Spleen (tissue), 11 donors: ENCODE measurements at regions not wholly inside any gene's neighbourhood (a gene's known extent, or its start where the extent isn't known, plus 50 kb on each side); places are given as distances from the start of the nearest gene placed in this dataset.

Source experiments
- DNase-seq: peaks from one replicate; pipeline ENCODE4 v3.0.0-alpha.2; 2020
- H3K27ac ChIP-seq, 8 donors: fragments of 200-600 bp; sonication (generic) in 7 of 8; 1 replicate in 4 of 8; 2 replicates in 4 of 8; pipeline versions ENCODE4 v1.5.0 to v1.8.0; 2016 to 2021; ENCODE audit warnings: inconsistent platforms in 4 of 8, mild to moderate bottlenecking in 4 of 8, moderate library complexity in 1 of 8
- H3K27me3 ChIP-seq, 7 donors: fragments of 200-600 bp; sonication (generic) in 6 of 7; replicated peaks in 1 of 7; 1 replicate in 4 of 7; 2 replicates in 3 of 7; pipeline versions ENCODE4 v1.5.0 to v1.8.0; 2016 to 2021; ENCODE audit warnings: inconsistent platforms in 3 of 7, mild to moderate bottlenecking in 1 of 7
- H3K36me3 ChIP-seq, 6 donors: fragments of 200-600 bp; sonication (generic) in 5 of 6; 1 replicate in 4 of 6; 2 replicates in 2 of 6; pipeline versions ENCODE4 v1.5.0 to v1.8.0; 2016 to 2021; ENCODE audit warnings: inconsistent platforms in 2 of 6
- H3K4me1 ChIP-seq, 6 donors: fragments of 200-600 bp; sonication (generic) in 5 of 6; 1 replicate in 3 of 6; 2 replicates in 3 of 6; pipeline versions ENCODE4 v1.5.0 to v1.8.0; 2016 to 2021; ENCODE audit warnings: inconsistent platforms in 3 of 6
- H3K4me3 ChIP-seq, 8 donors: fragments of 200-600 bp; sonication (generic) in 7 of 8; 1 replicate in 4 of 8; 2 replicates in 4 of 8; pipeline versions ENCODE4 v1.5.0 to v1.8.0; 2016 to 2021; ENCODE audit warnings: inconsistent platforms in 4 of 8, mild to moderate bottlenecking in 4 of 8, moderate library complexity in 2 of 8
- H3K9me3 ChIP-seq, 8 donors: fragments of 200-600 bp; sonication (generic) in 7 of 8; 1 replicate in 4 of 8; 2 replicates in 4 of 8; pipeline versions ENCODE4 v1.5.0 to v1.8.0; 2016 to 2021; ENCODE audit warnings: inconsistent platforms in 4 of 8
- CTCF ChIP-seq, 11 experiments: fragments of 200-600 bp in 7 of 11; fragments of 450-650 bp in 4 of 11; sonication (generic) in 4 of 11; IDR thresholded peaks in 8 of 11; conservative IDR thresholded peaks in 3 of 11; 1 replicate in 7 of 11; 2 replicates in 4 of 11; pipeline versions ENCODE4 v1.4.0 to v1.8.0; 2016 to 2021; ENCODE audit warnings: antibody characterized with exemption in 11 of 11, inconsistent platforms in 4 of 11, mild to moderate bottlenecking in 1 of 11
- POLR2A ChIP-seq, 3 donors: fragments of 450-650 bp; IDR thresholded peaks; one replicate each; pipeline ENCODE4 v1.5.1; 2017; ENCODE audit warnings: antibody characterized with exemption in 3 of 3, mild to moderate bottlenecking in 1 of 3
- POLR2AphosphoS5 ChIP-seq, 3 donors: sonication (generic); formaldehyde crosslinking; IDR thresholded peaks; one replicate each; pipeline ENCODE4 v1.5.1; 2017; ENCODE audit warnings: antibody characterized with exemption in 3 of 3
- WGBS, 5 donors: extraction: QIAGEN DNeasy Blood & Tissue Kit in 3 of 5; methylation state at CpG; one replicate each; pipeline versions ENCODE4 v1.1.5 to v1.1.7; 2013 to 2018; 5-methylcytosine and 5-hydroxymethylcytosine counted together
- intact Hi-C: fragments of 100-400 bp; cut with DNase I; formaldehyde crosslinking; loops from one replicate; pipeline ENCODE4 v1.15.0; 2023; ENCODE audit warnings: low total_unique reads
- donor health status: healthy with polysubstance abuse.
- donor health status: DM: no; HTN: no; CAD: no; lungs with moderate emphysema.
- donor health status: DM: no; HTN: no; CAD: no.
- donor health status: Bipolar disorder and iron deficiency.
- donor health status: healthy.
- donor health status: DM: no; HTN: no; CAD: no.
- donor health status: DM: yes; HTN: yes; CAD: no.

- WGBS, 5 donors = 68 to 79% (median 74%) methylated on average over 1 of the region's 1 CpG
- no peak for TF ChIP-seq POLR2AphosphoS5 (IDR thresholded peaks at IDR 0.05)
- TF ChIP-seq CTCF (IDR thresholded peaks at IDR 0.05 in 8 of 11, conservative IDR thresholded peaks at IDR 0.05 in 3 of 11) = no peak
- TF ChIP-seq POLR2A (IDR thresholded peaks at IDR 0.05) = no peak
- H3K9me3 ChIP-seq = peaks cover 0 to 28% (median 9%) of the 10 kb centered on the region in 8 donors
- intact Hi-C loops = no loop called here
- H3K4me1 ChIP-seq = no peaks in the 10 kb centered on the region
- DNase-seq = no peak
- H3K36me3 ChIP-seq = no peaks in the 10 kb centered on the region
- no peak overlapping the region for H3K4me3 ChIP-seq
- no peak overlapping the region for H3K27ac ChIP-seq
- peaks cover 0 to 10% (median 0%) of the 10 kb centered on the region in 7 donors for H3K27me3 ChIP-seq
Measured at GRCh38 chr9:27743490-27743889, 170.2 kb upstream of the C9orf72 start.

GRCh38 chr9:27747450-27747849 lies 174.2 kb upstream of the C9orf72 start:
- TF ChIP-seq POLR2AphosphoS5 (IDR thresholded peaks at IDR 0.05) (no peak), POLR2A (IDR thresholded peaks at IDR 0.05) (no peak), CTCF (IDR thresholded peaks at IDR 0.05 in 8 of 11, conservative IDR thresholded peaks at IDR 0.05 in 3 of 11) (no peak)
- Histone ChIP-seq H3K27ac (no peak overlapping the region), H3K27me3 (peaks cover 0 to under 1% (median 0%) of the 10 kb centered on the region in 7 donors), H3K4me3 (no peak overlapping the region), H3K4me1 (no peaks in the 10 kb centered on the region), H3K36me3 (no peaks in the 10 kb centered on the region), H3K9me3 (no peaks in the 10 kb centered on the region)
- WGBS, 5 donors = 40 to 66% (median 50%) methylated on average over 1 of the region's 1 CpG
- DNase-seq = no peak
- intact Hi-C loops = no loop called here

GRCh38 chr9:27749838-27750237 lies 176.6 kb upstream of the C9orf72 start:
- no peaks in the 10 kb centered on the region for H3K9me3 ChIP-seq
- no peaks in the 10 kb centered on the region for H3K27me3 ChIP-seq
- 51 to 71% (median 67%) methylated on average over 2 of the region's 2 CpGs for WGBS, 5 donors
- no peaks in the 10 kb centered on the region for H3K36me3 ChIP-seq
- TF ChIP-seq POLR2AphosphoS5 (IDR thresholded peaks at IDR 0.05) = no peak
- TF ChIP-seq POLR2A (IDR thresholded peaks at IDR 0.05) = no peak
- no peak for TF ChIP-seq CTCF (IDR thresholded peaks at IDR 0.05 in 8 of 11, conservative IDR thresholded peaks at IDR 0.05 in 3 of 11)
- H3K27ac ChIP-seq = no peak overlapping the region
- no peak for DNase-seq
- no peaks in the 10 kb centered on the region for H3K4me1 ChIP-seq
- intact Hi-C loops = no loop called here
- H3K4me3 ChIP-seq = no peak overlapping the region

GRCh38 chr9:27750566-27750965 lies 177.3 kb upstream of the C9orf72 start:
- H3K27ac ChIP-seq = no peak overlapping the region
- H3K4me1 ChIP-seq = no peaks in the 10 kb centered on the region
- H3K4me3 ChIP-seq = no peak overlapping the region
- H3K27me3 ChIP-seq = no peaks in the 10 kb centered on the region
- 70 to 88% (median 76%) methylated on average over 3 of the region's 3 CpGs for WGBS, 5 donors
- no peaks in the 10 kb centered on the region for H3K36me3 ChIP-seq
- intact Hi-C loops = no loop called here
- H3K9me3 ChIP-seq = no peaks in the 10 kb centered on the region
- DNase-seq = no peak
- no peak for TF ChIP-seq POLR2A (IDR thresholded peaks at IDR 0.05)
- no peak for TF ChIP-seq CTCF (IDR thresholded peaks at IDR 0.05 in 8 of 11, conservative IDR thresholded peaks at IDR 0.05 in 3 of 11)
- no peak for TF ChIP-seq POLR2AphosphoS5 (IDR thresholded peaks at IDR 0.05)
